HEK293 (cell line): ENCODE measurements at regions not wholly inside any gene's neighbourhood (a gene's known extent, or its start where the extent isn't known, plus 50 kb on each side); places are given as distances from the start of the nearest gene placed in this dataset.

Source experiments
- CTCF ChIA-PET: fragments of 350-600 bp; formaldehyde crosslinking; extraction: SDS; loops from one replicate; lab custom pipeline; 2021; ENCODE audit warnings: antibody characterized with exemption; lab: Yijun Ruan, JAX
- POLR2A ChIA-PET: fragments of 300-600 bp; formaldehyde crosslinking; extraction: SDS; loops from one replicate; lab custom pipeline; 2020; ENCODE audit warnings: antibody characterized with exemption, inconsistent platforms; lab: Yijun Ruan, JAX
- H3K27ac ChIP-seq: fragments of 200-500 bp; sonication (Bioruptor generic); 2 replicates; pipeline ENCODE4 v1.5.1; 2014; ENCODE audit warnings: low read depth, low read length, control low read depth, inconsistent platforms; ENCODE audit errors: extremely low read depth
- H3K36me3 ChIP-seq, 2 experiments: fragments of 200-500 bp in 1 of 2; sonication (Bioruptor generic) in 1 of 2; 1 replicate in 1 of 2; 2 replicates in 1 of 2; pipeline ENCODE4 v1.5.1; 2014 to 2017; ENCODE audit warnings: inconsistent platforms in 2 of 2, low read length in 2 of 2; ENCODE audit not compliant: control insufficient read depth in 2 of 2, insufficient read depth in 1 of 2
- H3K4me1 ChIP-seq: fragments of 200-500 bp; sonication (Bioruptor generic); 2 replicates; pipeline ENCODE4 v1.5.1; 2014; ENCODE audit warnings: mild to moderate bottlenecking, low read length, inconsistent platforms; ENCODE audit not compliant: control insufficient read depth, insufficient read depth
- H3K4me3 ChIP-seq: 2 replicates; pipeline ENCODE4 v1.5.1; 2011; ENCODE audit warnings: low read depth, mild to moderate bottlenecking, control low read depth, low read length, moderate library complexity
- H3K9me3 ChIP-seq: fragments of 200-500 bp; sonication (Bioruptor generic); 2 replicates; pipeline ENCODE4 v1.5.1; 2014; ENCODE audit warnings: low read depth, low read length, inconsistent platforms; ENCODE audit not compliant: control insufficient read depth, insufficient read depth
- ELK4 ChIP-seq: IDR thresholded peaks from 2 replicates; pipeline ENCODE4 v1.6.1; 2011; ENCODE audit warnings: mild to moderate bottlenecking, low read depth, low read length, borderline replicate concordance
- HOXC10 ChIP-seq: sonication (generic); formaldehyde crosslinking; IDR thresholded peaks from 2 replicates; pipeline ENCODE4 v1.8.1; 2023; ENCODE audit warnings: mild to moderate bottlenecking, missing genetic modification reagents
- KLF8 ChIP-seq: fragments of 450-650 bp; formaldehyde crosslinking; IDR thresholded peaks from 2 replicates; pipeline ENCODE4 v1.5.1; 2016; ENCODE audit warnings: missing biosample characterization, missing genetic modification characterization
- MYNN ChIP-seq: fragments of 450-650 bp; formaldehyde crosslinking; IDR thresholded peaks from 2 replicates; pipeline ENCODE4 v1.5.1; 2016; ENCODE audit warnings: missing biosample characterization, missing genetic modification characterization, borderline replicate concordance
- PRDM10 ChIP-seq: fragments of 450-650 bp; formaldehyde crosslinking; IDR thresholded peaks from 2 replicates; pipeline ENCODE4 v1.5.1; 2016; ENCODE audit warnings: missing biosample characterization, missing genetic modification characterization
- SP2 ChIP-seq: fragments of 450-650 bp; formaldehyde crosslinking; IDR thresholded peaks from 2 replicates; pipeline ENCODE4 v1.5.1; 2016; ENCODE audit warnings: missing biosample characterization, missing genetic modification characterization
- WT1 ChIP-seq: fragments of 450-650 bp; formaldehyde crosslinking; IDR thresholded peaks from 2 replicates; pipeline ENCODE4 v1.5.1; 2016; ENCODE audit warnings: missing biosample characterization, missing genetic modification characterization
- ZBTB49 ChIP-seq: fragments of 450-650 bp; formaldehyde crosslinking; IDR thresholded peaks from 2 replicates; pipeline ENCODE4 v1.5.1; 2016; ENCODE audit warnings: missing biosample characterization, missing genetic modification characterization, low read depth
- ZBTB8A ChIP-seq: fragments of 450-650 bp; formaldehyde crosslinking; IDR thresholded peaks from 2 replicates; pipeline ENCODE4 v1.5.1; 2016; ENCODE audit warnings: missing biosample characterization, missing genetic modification characterization
- ZNF140 ChIP-seq: fragments of 450-650 bp; formaldehyde crosslinking; IDR thresholded peaks from 2 replicates; pipeline ENCODE4 v1.5.1; 2016; ENCODE audit warnings: missing biosample characterization, missing genetic modification characterization
- ZNF155 ChIP-seq: fragments of 450-650 bp; formaldehyde crosslinking; IDR thresholded peaks from 2 replicates; pipeline ENCODE4 v1.5.1; 2016; ENCODE audit warnings: missing biosample characterization, missing genetic modification characterization
- ZNF175 ChIP-seq: fragments of 450-650 bp; formaldehyde crosslinking; IDR thresholded peaks from 2 replicates; pipeline ENCODE4 v1.5.1; 2016; ENCODE audit warnings: missing biosample characterization, missing genetic modification characterization
- ZNF202 ChIP-seq: fragments of 450-650 bp; formaldehyde crosslinking; IDR thresholded peaks from 2 replicates; pipeline ENCODE4 v1.5.1; 2016; ENCODE audit warnings: missing biosample characterization, missing genetic modification characterization, borderline replicate concordance
- ZNF214 ChIP-seq: fragments of 450-650 bp; formaldehyde crosslinking; IDR thresholded peaks from 2 replicates; pipeline ENCODE4 v1.5.1; 2017; ENCODE audit warnings: missing biosample characterization, mild to moderate bottlenecking, missing genetic modification characterization, borderline replicate concordance
- ZNF324 ChIP-seq: fragments of 450-650 bp; formaldehyde crosslinking; IDR thresholded peaks from 2 replicates; pipeline ENCODE4 v1.5.1; 2016; ENCODE audit warnings: missing biosample characterization, missing genetic modification characterization
- ZNF521 ChIP-seq: fragments of 450-650 bp; formaldehyde crosslinking; IDR thresholded peaks from 2 replicates; pipeline ENCODE4 v1.5.1; 2017; ENCODE audit warnings: missing biosample characterization, mild to moderate bottlenecking, missing genetic modification characterization
- ZNF558 ChIP-seq: fragments of 450-650 bp; formaldehyde crosslinking; IDR thresholded peaks from 2 replicates; pipeline ENCODE4 v1.5.1; 2016; ENCODE audit warnings: missing biosample characterization, missing genetic modification characterization
- ZXDB ChIP-seq: fragments of 450-650 bp; formaldehyde crosslinking; IDR thresholded peaks from 2 replicates; pipeline ENCODE4 v1.5.1; 2016; ENCODE audit warnings: missing biosample characterization, missing genetic modification characterization
- TF ChIP-seq, protein P1 (sequence below): fragments of 450-650 bp; formaldehyde crosslinking; IDR thresholded peaks from 2 replicates; pipeline ENCODE4 v1.5.1; 2017; ENCODE audit warnings: missing biosample characterization, missing genetic modification characterization
- TF ChIP-seq, protein P2 (sequence below): fragments of 450-650 bp; formaldehyde crosslinking; IDR thresholded peaks from 2 replicates; pipeline ENCODE4 v1.5.1; 2016; ENCODE audit warnings: missing biosample characterization, missing genetic modification characterization, borderline replicate concordance

DNA sequence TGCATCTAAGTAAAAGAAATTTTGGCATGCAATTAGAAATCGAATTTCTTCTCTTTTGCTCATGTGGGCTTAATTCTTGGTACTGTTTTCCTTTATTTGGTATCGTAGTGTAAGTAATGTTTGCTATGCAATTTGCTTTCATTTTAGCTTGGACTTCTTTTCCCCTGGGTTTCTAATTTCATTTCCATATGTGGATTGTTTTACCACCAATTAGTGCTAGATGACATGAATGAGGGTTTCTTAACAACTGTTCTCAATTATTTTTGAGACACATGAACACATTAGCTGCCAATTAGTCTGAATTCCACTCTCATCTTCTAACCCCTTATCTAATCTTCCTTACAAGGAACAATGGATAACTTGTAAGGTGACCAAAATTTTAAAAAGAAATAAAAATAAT, 1047.2 kb upstream of the PIK3C3 start:
- ChIA-PET CTCF (interaction anchor here (1.9 kb wide), 1 partner anchor 27 kb away, joined by 4 read pairs; no protein-coding TSS in a partner anchor), POLR2A (no interaction called here)
- TF ChIP-seq WT1 (no peak), KLF8 (tag by site-specific recombination) (no peak), ZNF558 (no peak), MYNN (no peak)
- TF ChIP-seq, all 188 proteins: peak for 0

GRCh38 chr18:40904295-40904694, 1050.7 kb upstream of the PIK3C3 start:
- Histone ChIP-seq H3K9me3 (no peaks in the 10 kb centered on the region), H3K4me3 (no peak overlapping the region), H3K36me3 (no peaks in the 10 kb centered on the region), H3K27ac (no peak overlapping the region), H3K4me1 (no peaks in the 10 kb centered on the region)
- CTCF ChIA-PET, result no interaction called here
- POLR2A ChIA-PET, result no interaction called here
- TF ChIP-seq ZNF558, result no peak
- TF ChIP-seq ZNF140 (tag by site-specific recombination), result no peak
- TF ChIP-seq ZXDB, result no peak
- no peak for TF ChIP-seq ZNF521
- no peak for TF ChIP-seq HOXC10 (CRISPR knock-in tag)
- TF ChIP-seq, all 188 proteins: peak for 0

More for the DNA sequence above, 1047.2 kb upstream of the PIK3C3 start:
- no peaks in the 10 kb centered on the region for H3K4me1 ChIP-seq
- no peak overlapping the region for H3K4me3 ChIP-seq
- no peaks in the 10 kb centered on the region for H3K36me3 ChIP-seq
- H3K9me3 ChIP-seq, result no peaks in the 10 kb centered on the region
- H3K27ac ChIP-seq, result no peak overlapping the region

DNA sequence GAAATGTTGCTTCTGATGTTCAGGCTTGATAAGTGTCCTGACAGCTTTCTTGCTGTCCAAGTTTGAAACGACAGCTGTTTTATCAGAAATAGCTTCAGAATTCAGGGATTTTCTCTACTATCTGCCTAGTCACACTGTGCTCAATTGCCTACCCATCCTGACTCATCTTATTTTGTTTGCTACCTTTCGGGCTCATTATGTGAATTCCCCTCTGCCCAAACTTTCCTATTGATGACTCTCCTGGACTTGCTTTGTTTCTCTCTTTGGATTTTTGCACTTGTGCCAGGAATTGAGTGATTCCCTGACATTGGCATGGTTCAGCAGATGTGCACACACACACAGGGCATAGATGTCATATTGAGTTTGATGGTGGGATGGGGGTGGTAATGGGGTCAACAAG, 1052.6 kb upstream of the PIK3C3 start:
- TF ChIP-seq SP2 (tag by site-specific recombination) (no peak), ZNF140 (tag by site-specific recombination) (no peak), ZNF175 (tag by site-specific recombination) (no peak), ZNF155 (tag by site-specific recombination) (no peak)
- TF ChIP-seq, protein P1, sequence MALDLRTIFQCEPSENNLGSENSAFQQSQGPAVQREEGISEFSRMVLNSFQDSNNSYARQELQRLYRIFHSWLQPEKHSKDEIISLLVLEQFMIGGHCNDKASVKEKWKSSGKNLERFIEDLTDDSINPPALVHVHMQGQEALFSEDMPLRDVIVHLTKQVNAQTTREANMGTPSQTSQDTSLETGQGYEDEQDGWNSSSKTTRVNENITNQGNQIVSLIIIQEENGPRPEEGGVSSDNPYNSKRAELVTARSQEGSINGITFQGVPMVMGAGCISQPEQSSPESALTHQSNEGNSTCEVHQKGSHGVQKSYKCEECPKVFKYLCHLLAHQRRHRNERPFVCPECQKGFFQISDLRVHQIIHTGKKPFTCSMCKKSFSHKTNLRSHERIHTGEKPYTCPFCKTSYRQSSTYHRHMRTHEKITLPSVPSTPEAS, result no peak
- TF ChIP-seq, all 188 proteins: peak for 0
- no peak overlapping the region for H3K4me3 ChIP-seq
- no peaks in the 10 kb centered on the region for H3K36me3 ChIP-seq
- no peaks in the 10 kb centered on the region for H3K4me1 ChIP-seq
- CTCF ChIA-PET, result no interaction called here
- H3K27ac ChIP-seq, result no peak overlapping the region
- H3K9me3 ChIP-seq, result no peaks in the 10 kb centered on the region
- POLR2A ChIA-PET, result no interaction called here

- H3K9me3 ChIP-seq, result no peaks in the 10 kb centered on the region
- H3K4me3 ChIP-seq, result no peak overlapping the region
- H3K27ac ChIP-seq, result no peak overlapping the region
- ChIA-PET POLR2A (no interaction called here), CTCF (interaction anchor here (1.3 kb wide), 1 partner anchor 10 kb away, joined by 4 read pairs; no protein-coding TSS in a partner anchor)
- H3K4me1 ChIP-seq, result no peaks in the 10 kb centered on the region
- no peaks in the 10 kb centered on the region for H3K36me3 ChIP-seq
- TF ChIP-seq, protein P2, sequence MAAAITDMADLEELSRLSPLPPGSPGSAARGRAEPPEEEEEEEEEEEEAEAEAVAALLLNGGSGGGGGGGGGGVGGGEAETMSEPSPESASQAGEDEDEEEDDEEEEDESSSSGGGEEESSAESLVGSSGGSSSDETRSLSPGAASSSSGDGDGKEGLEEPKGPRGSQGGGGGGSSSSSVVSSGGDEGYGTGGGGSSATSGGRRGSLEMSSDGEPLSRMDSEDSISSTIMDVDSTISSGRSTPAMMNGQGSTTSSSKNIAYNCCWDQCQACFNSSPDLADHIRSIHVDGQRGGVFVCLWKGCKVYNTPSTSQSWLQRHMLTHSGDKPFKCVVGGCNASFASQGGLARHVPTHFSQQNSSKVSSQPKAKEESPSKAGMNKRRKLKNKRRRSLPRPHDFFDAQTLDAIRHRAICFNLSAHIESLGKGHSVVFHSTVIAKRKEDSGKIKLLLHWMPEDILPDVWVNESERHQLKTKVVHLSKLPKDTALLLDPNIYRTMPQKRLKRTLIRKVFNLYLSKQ (tag by site-specific recombination), result no peak
- TF ChIP-seq ZBTB49 (tag by site-specific recombination), result no peak
- no peak for TF ChIP-seq ZNF202 (tag by site-specific recombination)
- TF ChIP-seq ZNF324, result no peak
- no peak for TF ChIP-seq ZNF214 (tag by site-specific recombination)
- no peak for TF ChIP-seq ELK4
- TF ChIP-seq PRDM10 (tag by site-specific recombination), result no peak
- no peak for TF ChIP-seq ZBTB8A (tag by site-specific recombination)
These were observed 1057.2 kb upstream of the PIK3C3 start for GRCh38 chr18:40897884-40898283.
